OCI-LY3 (cell line): ENCODE measurements at regions not wholly inside any gene's neighbourhood (a gene's known extent, or its start where the extent isn't known, plus 50 kb on each side); places are given as distances from the start of the nearest gene placed in this dataset.
"Not testable (repeated sequence)": the region's sequence is repeated elsewhere in the genome, so short reads cannot be mapped to it uniquely, and the experiment has no call there.

ENCODE experiments used
- H2AFZ ChIP-seq: fragments of 200-600, 300-600 bp; shearing (Covaris generic); 2 replicates; pipeline ENCODE4 v1.6.0; 2014; ENCODE audit warnings: antibody characterized with exemption, low read depth, low read length
- H3K27ac ChIP-seq: fragments of 200-600, 300-600 bp; sonication (generic); 2 replicates; pipeline ENCODE4 v1.5.1; 2014; ENCODE audit warnings: mild to moderate bottlenecking, low read length, moderate library complexity, mixed read lengths
- H3K27me3 ChIP-seq: fragments of 200-600, 300-600 bp; sonication (generic); 2 replicates; pipeline ENCODE4 v1.6.1; 2014; ENCODE audit warnings: low read depth, low read length, mixed read lengths
- H3K36me3 ChIP-seq: fragments of 200-600, 300-600 bp; sonication (generic); replicated peaks from 2 replicates; pipeline ENCODE3; 2014; ENCODE audit warnings: low read depth, low read length, mixed read lengths
- H3K4me1 ChIP-seq: fragments of 300-600, 200-600 bp; sonication (generic); 2 replicates; pipeline ENCODE4 v1.6.1; 2014; ENCODE audit warnings: low read length, mixed read lengths
- H3K4me2 ChIP-seq: fragments of 200-600, 300-600 bp; sonication (generic); 2 replicates; pipeline ENCODE4 v1.6.1; 2014; ENCODE audit warnings: low read length, mixed read lengths
- H3K4me3 ChIP-seq: fragments of 300-600, 200-600 bp; sonication (generic); 2 replicates; pipeline ENCODE4 v1.5.1; 2014; ENCODE audit warnings: antibody characterized with exemption, mild to moderate bottlenecking, low read length, moderate library complexity
- H3K79me2 ChIP-seq: fragments of 300-600, 200-600 bp; shearing (Covaris generic); 2 replicates; pipeline ENCODE4 v1.6.1; 2014; ENCODE audit warnings: mild to moderate bottlenecking, low read length, mixed read lengths
- H3K9ac ChIP-seq: fragments of 300-600, 200-600 bp; shearing (Covaris generic); 2 replicates; pipeline ENCODE4 v1.6.0; 2014; ENCODE audit warnings: mild to moderate bottlenecking, low read length, moderate library complexity
- H3K9me3 ChIP-seq: fragments of 200-600, 300-600 bp; shearing (Covaris generic); 2 replicates; pipeline ENCODE4 v1.6.1; 2014; ENCODE audit warnings: low read length, mixed read lengths; ENCODE audit not compliant: insufficient read depth
- H4K20me1 ChIP-seq: fragments of 200-600, 300-600 bp; sonication (generic); 2 replicates; pipeline ENCODE4 v1.6.1; 2016; ENCODE audit warnings: low read length, mixed read lengths; ENCODE audit not compliant: insufficient read depth
- CTCF ChIP-seq: fragments of 200-600, 300-600 bp; sonication (generic); IDR thresholded peaks from 2 replicates; pipeline ENCODE4 v1.5.1; 2014; ENCODE audit warnings: antibody characterized with exemption, low read length, low read depth
- EZH2phosphoT487 ChIP-seq: fragments of 200-600 bp; shearing (Covaris generic); IDR thresholded peaks from 2 replicates; pipeline ENCODE4 v1.6.1; 2018; ENCODE audit warnings: antibody characterized with exemption, mixed run types, low read depth

- Histone ChIP-seq H3K9ac (no peak overlapping the region), H3K27me3 (no peaks in the 10 kb centered on the region), H3K9me3 (no peaks in the 10 kb centered on the region), H2AFZ (no peak overlapping the region), H3K4me3 (no peak overlapping the region), H3K4me1 (peaks cover 6% of the 10 kb centered on the region), H3K4me2 (no peak overlapping the region), H4K20me1 (no peaks in the 10 kb centered on the region), H3K36me3 (no peaks in the 10 kb centered on the region), H3K79me2 (no peaks in the 10 kb centered on the region), H3K27ac (no peak overlapping the region)
- TF ChIP-seq EZH2phosphoT487 (no peak), CTCF (no peak)
Observed at GRCh38 chr10:70985824-70986622, 97.7 kb upstream of the PCBD1 start.

GRCh38 chr10:70986623-70986950 lies 98.2 kb upstream of the PCBD1 start:
- no peaks in the 10 kb centered on the region for H3K79me2 ChIP-seq
- H2AFZ ChIP-seq: no peak overlapping the region
- H3K27ac ChIP-seq: no peak overlapping the region
- peaks cover 6% of the 10 kb centered on the region for H3K4me1 ChIP-seq
- H3K9ac ChIP-seq: no peak overlapping the region
- H3K4me3 ChIP-seq: no peak overlapping the region
- H3K36me3 ChIP-seq: no peaks in the 10 kb centered on the region
- H4K20me1 ChIP-seq: no peaks in the 10 kb centered on the region
- no peaks in the 10 kb centered on the region for H3K27me3 ChIP-seq
- H3K4me2 ChIP-seq: no peak overlapping the region
- no peaks in the 10 kb centered on the region for H3K9me3 ChIP-seq
- TF ChIP-seq CTCF: no peak
- TF ChIP-seq EZH2phosphoT487: no peak

GRCh38 chr10:70987396-70988130 lies 99.2 kb upstream of the PCBD1 start:
- Histone ChIP-seq H3K36me3 (no peaks in the 10 kb centered on the region), H3K4me1 (peaks cover 2% of the 10 kb centered on the region), H4K20me1 (no peaks in the 10 kb centered on the region), H3K27me3 (no peaks in the 10 kb centered on the region), H3K9me3 (no peaks in the 10 kb centered on the region), H3K79me2 (no peaks in the 10 kb centered on the region), H2AFZ (no peak overlapping the region), H3K27ac (no peak overlapping the region), H3K4me2 (no peak overlapping the region), H3K9ac (no peak overlapping the region), H3K4me3 (no peak overlapping the region)
- TF ChIP-seq EZH2phosphoT487 (no peak), CTCF (no peak)

GRCh38 chr10:70990156-70990555 lies 101.8 kb upstream of the PCBD1 start:
- not testable (repeated sequence) for H3K27ac ChIP-seq, H3K4me2 ChIP-seq

More at GRCh38 chr10:70990156-70990555, 101.8 kb upstream of the PCBD1 start:
- H3K27me3 ChIP-seq, H3K4me1 ChIP-seq, H3K4me3 ChIP-seq, H2AFZ ChIP-seq, H3K79me2 ChIP-seq, H3K9me3 ChIP-seq, H3K9ac ChIP-seq, H4K20me1 ChIP-seq, H3K36me3 ChIP-seq: not testable (repeated sequence)
